ENCODE measurements at regions not wholly inside any gene's neighbourhood (a gene's known extent, or its start where the extent isn't known, plus 50 kb on each side); places are given as distances from the start of the nearest gene placed in this dataset.

DNA sequence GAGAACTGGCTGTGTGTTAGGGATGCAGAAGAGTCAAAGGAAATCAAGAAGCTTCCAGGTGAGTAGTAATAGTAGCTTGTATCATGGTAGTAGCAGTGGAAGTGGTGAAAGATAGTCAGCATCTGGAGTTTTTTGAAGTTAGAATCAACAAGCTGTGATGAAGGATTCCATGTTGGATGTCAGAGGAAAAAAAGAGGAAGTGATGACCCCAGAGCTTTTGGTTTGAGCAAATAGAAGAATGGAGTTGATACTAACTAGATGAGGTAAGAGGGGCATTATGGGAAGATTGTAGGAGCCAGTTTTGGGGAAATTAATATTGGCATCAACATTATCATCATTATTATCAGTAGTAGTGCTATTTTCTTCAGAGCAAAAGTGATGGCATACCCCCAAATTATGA is 542.2 kb downstream of the XIRP2 start:
- intact Hi-C loops (cut with DNase I), result no loop called here

DNA sequence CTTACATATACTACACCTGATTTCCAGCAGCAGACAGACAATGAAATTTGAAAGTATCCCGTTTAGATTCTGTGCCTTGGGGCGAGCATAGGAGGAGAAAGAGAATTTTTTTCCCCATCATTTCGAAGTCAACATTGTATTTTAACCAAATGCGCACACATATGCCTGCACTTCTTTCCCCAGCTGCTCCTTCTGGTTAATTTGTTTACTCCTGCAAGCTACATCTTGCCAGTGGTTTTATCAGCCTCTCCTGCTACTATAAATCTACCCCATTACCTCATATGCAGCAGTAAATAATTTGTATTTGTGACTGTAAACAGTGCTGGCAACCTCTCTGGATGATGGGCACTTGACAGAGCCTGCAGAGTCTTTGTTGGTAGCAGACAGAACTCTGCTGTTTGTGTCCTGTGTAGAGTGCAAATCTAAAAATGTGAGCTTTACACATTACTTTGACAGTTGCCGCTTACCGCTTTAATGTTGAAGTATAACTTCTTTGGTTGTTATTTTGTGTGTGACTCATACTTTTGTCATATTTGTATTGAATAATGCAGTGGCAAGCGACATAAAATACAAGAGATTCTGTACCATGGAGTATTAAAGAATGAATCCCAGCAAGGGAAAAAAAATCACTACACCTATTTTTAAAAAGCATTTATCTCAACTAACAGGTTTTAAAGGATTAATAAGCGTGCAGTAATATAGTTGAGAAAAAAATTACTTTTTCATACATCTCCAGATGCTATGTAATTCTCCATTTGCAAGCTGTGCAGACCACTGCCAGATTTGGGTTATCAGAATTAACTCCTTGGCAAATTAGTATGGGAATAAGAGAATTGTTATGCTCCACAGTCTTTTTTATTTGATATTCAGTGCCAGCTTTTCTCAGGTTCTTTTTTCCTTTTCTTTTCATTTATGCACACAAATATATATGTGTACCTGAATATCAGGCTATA is 536.8 kb downstream of the XIRP2 start:
- no peak for DNase-seq (ENCODE audit: low spot score in 2 of 2)
- Histone ChIP-seq H3K36me3 (no peaks in the 10 kb centered on the region), H3K4me3 (no peak overlapping the region), H3K9me3 (no peaks in the 10 kb centered on the region), H3K27ac (no peak overlapping the region), H3K27me3 (no peaks in the 10 kb centered on the region), H3K4me1 (no peaks in the 10 kb centered on the region)
- intact Hi-C loops (cut with DNase I), result no loop called here
- TF ChIP-seq, protein P1, sequence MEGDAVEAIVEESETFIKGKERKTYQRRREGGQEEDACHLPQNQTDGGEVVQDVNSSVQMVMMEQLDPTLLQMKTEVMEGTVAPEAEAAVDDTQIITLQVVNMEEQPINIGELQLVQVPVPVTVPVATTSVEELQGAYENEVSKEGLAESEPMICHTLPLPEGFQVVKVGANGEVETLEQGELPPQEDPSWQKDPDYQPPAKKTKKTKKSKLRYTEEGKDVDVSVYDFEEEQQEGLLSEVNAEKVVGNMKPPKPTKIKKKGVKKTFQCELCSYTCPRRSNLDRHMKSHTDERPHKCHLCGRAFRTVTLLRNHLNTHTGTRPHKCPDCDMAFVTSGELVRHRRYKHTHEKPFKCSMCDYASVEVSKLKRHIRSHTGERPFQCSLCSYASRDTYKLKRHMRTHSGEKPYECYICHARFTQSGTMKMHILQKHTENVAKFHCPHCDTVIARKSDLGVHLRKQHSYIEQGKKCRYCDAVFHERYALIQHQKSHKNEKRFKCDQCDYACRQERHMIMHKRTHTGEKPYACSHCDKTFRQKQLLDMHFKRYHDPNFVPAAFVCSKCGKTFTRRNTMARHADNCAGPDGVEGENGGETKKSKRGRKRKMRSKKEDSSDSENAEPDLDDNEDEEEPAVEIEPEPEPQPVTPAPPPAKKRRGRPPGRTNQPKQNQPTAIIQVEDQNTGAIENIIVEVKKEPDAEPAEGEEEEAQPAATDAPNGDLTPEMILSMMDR (IDR thresholded peaks at IDR 0.05), result no peak

More for the DNA sequence above, 542.2 kb downstream of the XIRP2 start:
- Histone ChIP-seq H3K4me3 (no peak overlapping the region), H3K36me3 (no peaks in the 10 kb centered on the region), H3K27ac (no peak overlapping the region), H3K9me3 (no peaks in the 10 kb centered on the region), H3K27me3 (no peaks in the 10 kb centered on the region), H3K4me1 (no peaks in the 10 kb centered on the region)
- DNase-seq (ENCODE audit: low spot score in 2 of 2), result no peak
- TF ChIP-seq, protein P1 (IDR thresholded peaks at IDR 0.05), result no peak

DNA sequence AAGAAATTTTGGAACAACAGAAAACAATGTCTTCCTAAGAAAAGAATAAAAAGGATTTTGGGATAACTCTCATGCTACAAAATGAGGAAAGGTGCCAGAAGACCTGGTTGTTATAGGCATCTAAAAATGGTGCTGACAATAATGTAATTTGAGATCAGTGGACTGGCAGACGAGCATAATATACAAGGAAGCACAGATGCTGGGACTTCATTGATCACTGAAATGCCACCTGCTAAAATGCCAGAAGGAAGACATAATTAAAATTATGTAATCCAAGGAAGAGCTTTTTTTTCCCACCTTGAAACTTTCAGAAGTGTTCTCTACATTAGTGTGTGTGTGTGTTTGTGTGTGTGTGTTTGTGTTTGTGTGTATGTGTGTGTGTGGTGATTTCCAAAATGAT is 535.9 kb downstream of the XIRP2 start:
- DNase-seq (ENCODE audit: low spot score in 2 of 2), result no peak
- Histone ChIP-seq H3K4me1 (no peaks in the 10 kb centered on the region), H3K9me3 (no peaks in the 10 kb centered on the region), H3K27ac (no peak overlapping the region), H3K4me3 (no peak overlapping the region), H3K36me3 (no peaks in the 10 kb centered on the region), H3K27me3 (no peaks in the 10 kb centered on the region)
- TF ChIP-seq, protein P1 (IDR thresholded peaks at IDR 0.05), result no peak
- intact Hi-C loops (cut with DNase I), result no loop called here

DNA sequence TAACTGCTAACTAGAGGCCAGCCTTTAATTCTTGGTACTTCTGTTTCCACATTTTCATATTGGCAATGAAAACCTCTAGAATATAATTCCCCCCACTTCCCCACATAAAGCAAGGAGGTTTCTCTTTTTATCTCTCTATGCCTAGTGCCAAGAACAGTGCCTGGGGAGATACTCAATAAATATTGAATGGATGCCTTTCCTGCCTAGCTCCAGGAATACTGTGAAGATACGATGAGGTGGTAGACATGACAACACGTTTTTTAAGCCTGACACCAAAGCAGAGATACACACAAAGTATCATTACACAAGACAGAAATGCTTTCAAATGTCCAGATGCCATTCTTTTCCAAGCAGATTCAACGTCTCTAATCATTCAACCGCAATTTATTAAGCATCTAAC is 535.5 kb downstream of the XIRP2 start:
- Histone ChIP-seq H3K9me3 (no peaks in the 10 kb centered on the region), H3K36me3 (no peaks in the 10 kb centered on the region), H3K27ac (no peak overlapping the region), H3K4me3 (no peak overlapping the region), H3K27me3 (no peaks in the 10 kb centered on the region), H3K4me1 (no peaks in the 10 kb centered on the region)
- TF ChIP-seq, protein P1 (IDR thresholded peaks at IDR 0.05), result no peak
- no peak for DNase-seq (ENCODE audit: low spot score in 2 of 2)
- intact Hi-C loops (cut with DNase I), result no loop called here

DNA sequence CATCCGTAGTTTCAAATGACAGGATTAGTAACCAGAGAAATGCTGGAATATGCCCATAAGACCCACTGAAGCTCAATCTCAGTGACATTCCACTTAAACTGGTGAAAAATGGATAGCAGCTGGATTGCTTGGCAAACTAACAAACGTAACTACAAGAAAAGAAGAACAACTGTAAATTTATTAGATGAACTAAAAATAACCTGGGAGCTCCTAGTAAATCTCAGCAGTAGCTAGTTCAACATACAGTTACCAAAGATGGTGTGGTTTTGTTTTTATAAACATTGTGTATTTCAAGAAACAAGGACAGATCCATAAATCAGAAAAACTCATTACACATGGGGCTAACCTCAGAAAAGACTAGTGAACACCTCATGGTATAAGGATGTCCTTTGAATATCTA is 531.9 kb downstream of the XIRP2 start:
- no peak for DNase-seq (ENCODE audit: low spot score in 2 of 2)
- no peaks in the 10 kb centered on the region for H3K9me3 ChIP-seq

More for the DNA sequence above, 531.9 kb downstream of the XIRP2 start:
- Histone ChIP-seq H3K4me1 (no peaks in the 10 kb centered on the region), H3K36me3 (no peaks in the 10 kb centered on the region), H3K27ac (no peak overlapping the region), H3K27me3 (no peaks in the 10 kb centered on the region), H3K4me3 (no peak overlapping the region)
- TF ChIP-seq, protein P1 (IDR thresholded peaks at IDR 0.05), result no peak
- intact Hi-C loops (cut with DNase I), result no loop called here
